B cell (primary cell): ENCODE measurements at regions not wholly inside any gene's neighbourhood (a gene's known extent, or its start where the extent isn't known, plus 50 kb on each side); places are given as distances from the start of the nearest gene placed in this dataset.

Experiments used
- ATAC-seq: fragments of 200-7000 bp; cut with Tn5 transposase; one replicate; pipeline ENCODE4 v1.10.0; 2021; ENCODE audit warnings: low read depth, mild to moderate bottlenecking, moderate number of reproducible peaks, moderate library complexity
- CTCF ChIA-PET: fragments of 350-600 bp; sonication (Branson Sonifier 250); formaldehyde crosslinking; loops from one replicate; lab custom pipeline; 2021; ENCODE audit warnings: antibody characterized with exemption, inconsistent platforms; lab: Charles Lee
- POLR2A ChIA-PET: fragments of 350-600 bp; sonication (Branson Sonifier 250); formaldehyde crosslinking; loops from one replicate; lab custom pipeline; 2021; ENCODE audit warnings: antibody characterized with exemption; lab: Charles Lee
- DNase-seq: peaks from one replicate; pipeline ENCODE4 v3.0.0; 2013
- H2AFZ ChIP-seq: 2 replicates; pipeline ENCODE4 v1.6.1; 2012; ENCODE audit warnings: mild to moderate bottlenecking, low read depth, low read length; ENCODE audit not compliant: insufficient read depth, poor library complexity, severe bottlenecking
- H3K27ac ChIP-seq, 2 donors: 1 replicate in 1 of 2; 2 replicates in 1 of 2; pipeline ENCODE4 v1.5.1; 2012 to 2013; ENCODE audit warnings: low read length in 2 of 2, mild to moderate bottlenecking in 2 of 2, moderate library complexity in 1 of 2
- H3K27me3 ChIP-seq, 4 experiments: fragments of 200-600 bp in 1 of 4; sonication (generic) in 1 of 4; replicated peaks in 1 of 4; 1 replicate in 2 of 4; 2 replicates in 2 of 4; pipeline versions ENCODE4 v1.6.1 to v1.7.0; 2013 to 2016; ENCODE audit warnings: low read length in 3 of 4, mild to moderate bottlenecking in 2 of 4, mixed read lengths in 1 of 4, moderate library complexity in 1 of 4; ENCODE audit not compliant: insufficient read depth in 4 of 4, control insufficient read depth in 3 of 4; ENCODE audit errors: control extremely low read depth in 1 of 4
- H3K36me3 ChIP-seq, 2 experiments: replicated peaks in 1 of 2; 1 replicate in 1 of 2; 2 replicates in 1 of 2; pipeline versions ENCODE4 v1.6.1 to v1.7.1; 2013; ENCODE audit warnings: low read length in 1 of 2; ENCODE audit not compliant: insufficient read depth in 2 of 2, control insufficient read depth in 1 of 2; ENCODE audit errors: control extremely low read depth in 1 of 2, extremely low read depth in 1 of 2
- H3K4me1 ChIP-seq, 2 donors: fragments of 200-600 bp in 1 of 2; sonication (generic) in 1 of 2; 1 replicate in 1 of 2; 2 replicates in 1 of 2; pipeline versions ENCODE4 v1.5.1 to v1.6.1; 2013 to 2017; ENCODE audit warnings: low read length in 2 of 2; ENCODE audit not compliant: control insufficient read depth in 2 of 2, insufficient read depth in 2 of 2
- H3K4me2 ChIP-seq: replicated peaks from 2 replicates; pipeline ENCODE3; 2012; ENCODE audit warnings: mild to moderate bottlenecking, low read depth, low read length; ENCODE audit not compliant: poor library complexity, severe bottlenecking
- H3K4me3 ChIP-seq, 5 experiments: fragments of 200-600 bp in 1 of 5; sonication (generic) in 1 of 5; 1 replicate in 3 of 5; 2 replicates in 2 of 5; pipeline versions ENCODE4 v1.5.1 to v1.7.0; 2011 to 2016; ENCODE audit warnings: low read length in 4 of 5, mild to moderate bottlenecking in 4 of 5, low read depth in 2 of 5, control low read depth in 1 of 5, moderate library complexity in 1 of 5; ENCODE audit not compliant: insufficient read depth in 1 of 5; ENCODE audit errors: control extremely low read depth in 1 of 5, extremely low read depth in 1 of 5
- H3K79me2 ChIP-seq: fragments of 200-600 bp; sonication (generic); one replicate; pipeline ENCODE4 v1.6.0; 2016; ENCODE audit warnings: low read length; ENCODE audit not compliant: control insufficient read depth, insufficient read depth
- H3K9ac ChIP-seq: fragments of 200-600 bp; sonication (generic); 2 replicates; pipeline ENCODE4 v1.6.1; 2017; ENCODE audit warnings: mild to moderate bottlenecking, low read length, moderate library complexity
- H3K9me3 ChIP-seq, 3 donors: one replicate each; pipeline versions ENCODE4 v1.6.1 to v1.7.1; 2013; ENCODE audit warnings: low read length in 2 of 3; ENCODE audit not compliant: control insufficient read depth in 2 of 3, insufficient read depth in 1 of 3; ENCODE audit errors: control extremely low read depth in 1 of 3
- H4K20me1 ChIP-seq: 2 replicates; pipeline ENCODE4 v1.6.0; 2012; ENCODE audit warnings: mild to moderate bottlenecking, low read length; ENCODE audit not compliant: insufficient read depth, control insufficient read depth, poor library complexity, severe bottlenecking
- H3K27ac Mint-ChIP-seq: one replicate; pipeline ENCODE4 v1.8.0; 2021; ENCODE audit warnings: mixed read lengths
- H3K27me3 Mint-ChIP-seq: one replicate; pipeline ENCODE4 v1.8.0; 2021; ENCODE audit warnings: mixed read lengths
- H3K4me1 Mint-ChIP-seq: one replicate; pipeline ENCODE4 v1.8.0; 2021; ENCODE audit warnings: mixed read lengths
- H3K4me3 Mint-ChIP-seq: one replicate; pipeline ENCODE4 v1.8.0; 2021; ENCODE audit warnings: mixed read lengths
- H3K9me3 Mint-ChIP-seq: one replicate; pipeline ENCODE4 v1.8.0; 2022; ENCODE audit warnings: mixed read lengths; ENCODE audit not compliant: insufficient read depth
- EZH2 ChIP-seq: IDR thresholded peaks from 2 replicates; pipeline ENCODE4 v1.6.1; 2012; ENCODE audit warnings: borderline replicate concordance, low read depth, mild to moderate bottlenecking, moderate library complexity, low read length; ENCODE audit not compliant: insufficient read depth, poor library complexity, severe bottlenecking
- WGBS: methylation state at CpG from one replicate; pipeline ENCODE4 v1.1.5; 2013; ENCODE audit warnings: missing lambda C conversion rate; ENCODE audit not compliant: insufficient coverage; 5-methylcytosine and 5-hydroxymethylcytosine counted together
- intact Hi-C: fragments of 100-400 bp; cut with micrococcal nuclease; formaldehyde crosslinking; loops from one replicate; pipeline ENCODE4 v1.10.0; 2022
- TF ChIP-seq, protein P1 (sequence below): fragments of 200-600 bp; IDR thresholded peaks from one replicate; pipeline ENCODE4 v1.8.0; 2022; ENCODE audit warnings: antibody characterized with exemption, mild to moderate bottlenecking

GRCh38 chr7:20993693-20994092, 207.0 kb upstream of the SP8 start:
- no peak for TF ChIP-seq EZH2
- TF ChIP-seq, protein P1, sequence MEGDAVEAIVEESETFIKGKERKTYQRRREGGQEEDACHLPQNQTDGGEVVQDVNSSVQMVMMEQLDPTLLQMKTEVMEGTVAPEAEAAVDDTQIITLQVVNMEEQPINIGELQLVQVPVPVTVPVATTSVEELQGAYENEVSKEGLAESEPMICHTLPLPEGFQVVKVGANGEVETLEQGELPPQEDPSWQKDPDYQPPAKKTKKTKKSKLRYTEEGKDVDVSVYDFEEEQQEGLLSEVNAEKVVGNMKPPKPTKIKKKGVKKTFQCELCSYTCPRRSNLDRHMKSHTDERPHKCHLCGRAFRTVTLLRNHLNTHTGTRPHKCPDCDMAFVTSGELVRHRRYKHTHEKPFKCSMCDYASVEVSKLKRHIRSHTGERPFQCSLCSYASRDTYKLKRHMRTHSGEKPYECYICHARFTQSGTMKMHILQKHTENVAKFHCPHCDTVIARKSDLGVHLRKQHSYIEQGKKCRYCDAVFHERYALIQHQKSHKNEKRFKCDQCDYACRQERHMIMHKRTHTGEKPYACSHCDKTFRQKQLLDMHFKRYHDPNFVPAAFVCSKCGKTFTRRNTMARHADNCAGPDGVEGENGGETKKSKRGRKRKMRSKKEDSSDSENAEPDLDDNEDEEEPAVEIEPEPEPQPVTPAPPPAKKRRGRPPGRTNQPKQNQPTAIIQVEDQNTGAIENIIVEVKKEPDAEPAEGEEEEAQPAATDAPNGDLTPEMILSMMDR, result no peak
- Mint-ChIP-seq H3K27me3 (no peaks in the 10 kb centered on the region), H3K9me3 (no peaks in the 10 kb centered on the region), H3K27ac (no peak overlapping the region), H3K4me1 (no peaks in the 10 kb centered on the region), H3K4me3 (no peak overlapping the region)
- H3K4me2 ChIP-seq, result no peak overlapping the region
- ATAC-seq (no peak), DNase-seq (no peak)
- H4K20me1 ChIP-seq, result no peaks in the 10 kb centered on the region
- WGBS, result no CpG with 5 or more reads among the region's 1 CpG
- CTCF ChIA-PET, result no interaction called here
- no peaks in the 10 kb centered on the region for H3K79me2 ChIP-seq
- H3K27me3 ChIP-seq, result no peaks in the 10 kb centered on the region
- H3K27ac ChIP-seq, result no peak overlapping the region
- no peaks in the 10 kb centered on the region for H3K9me3 ChIP-seq
- intact Hi-C loops, result no loop called here
- no peak overlapping the region for H3K9ac ChIP-seq
- POLR2A ChIA-PET, result no interaction called here
- H3K36me3 ChIP-seq, result no peaks in the 10 kb centered on the region
- H3K4me1 ChIP-seq, result no peaks in the 10 kb centered on the region
- H2AFZ ChIP-seq, result no peak overlapping the region
- no peak overlapping the region for H3K4me3 ChIP-seq

DNA sequence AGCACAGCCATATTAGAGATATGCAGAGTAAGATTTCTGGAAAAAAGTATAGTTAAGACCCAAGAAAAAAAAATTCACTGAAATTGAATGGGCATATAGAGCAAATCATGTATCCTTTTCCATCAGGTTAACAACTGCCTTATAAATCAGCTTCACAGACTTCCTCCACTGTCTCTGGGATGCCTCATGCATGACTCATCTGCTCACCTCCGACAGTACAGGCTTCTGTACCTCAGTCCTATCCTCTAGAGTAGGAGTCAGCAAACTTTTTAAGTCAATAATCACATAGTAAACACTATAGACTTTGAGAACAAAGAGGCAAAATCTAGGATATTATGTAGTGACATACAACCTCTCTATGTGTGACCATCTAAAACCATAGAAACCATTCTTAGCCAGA, 211.6 kb upstream of the SP8 start:
- Histone ChIP-seq H3K79me2 (no peaks in the 10 kb centered on the region), H3K9me3 (peaks cover 0 to 9% (median 0%) of the 10 kb centered on the region in 3 donors), H3K36me3 (no peaks in the 10 kb centered on the region), H2AFZ (no peak overlapping the region), H3K4me1 (no peaks in the 10 kb centered on the region), H3K4me3 (no peak overlapping the region), H3K27me3 (no peaks in the 10 kb centered on the region), H3K27ac (no peak overlapping the region), H3K4me2 (no peak overlapping the region), H3K9ac (no peak overlapping the region), H4K20me1 (no peaks in the 10 kb centered on the region)
- Mint-ChIP-seq H3K27ac (no peak overlapping the region), H3K4me1 (no peaks in the 10 kb centered on the region), H3K27me3 (no peaks in the 10 kb centered on the region), H3K4me3 (no peak overlapping the region), H3K9me3 (no peaks in the 10 kb centered on the region)
- ChIA-PET CTCF (no interaction called here), POLR2A (no interaction called here)
- DNase-seq (no peak), ATAC-seq (no peak)
- TF ChIP-seq EZH2, result no peak
- TF ChIP-seq, protein P1, result no peak
- intact Hi-C loops, result no loop called here
- no CpG with 5 or more reads among the region's 1 CpG for WGBS
